H9 (cell line): ENCODE measurements at regions not wholly inside any gene's neighbourhood (a gene's known extent, or its start where the extent isn't known, plus 50 kb on each side); places are given as distances from the start of the nearest gene placed in this dataset.

ENCODE experiments used
- DNase-seq: peaks from one replicate; pipeline ENCODE4 v3.0.0-alpha.2; 2017
- H2AFZ ChIP-seq: one replicate; pipeline ENCODE4 v1.6.1; 2013; ENCODE audit warnings: mild to moderate bottlenecking, low read length, control low read depth, moderate library complexity
- H2AK5ac ChIP-seq: 2 replicates; pipeline ENCODE4 v1.6.1; 2013; ENCODE audit warnings: low read length, control low read depth, mixed read lengths; ENCODE audit not compliant: insufficient read length
- H2BK120ac ChIP-seq: one replicate; pipeline ENCODE4 v1.6.1; 2013; ENCODE audit warnings: low read depth, mild to moderate bottlenecking, low read length, control low read depth, inconsistent platforms; ENCODE audit not compliant: poor library complexity, severe bottlenecking
- H2BK12ac ChIP-seq: 2 replicates; pipeline ENCODE4 v1.6.1; 2013; ENCODE audit warnings: low read length, control low read depth, mixed read lengths, low read depth; ENCODE audit not compliant: insufficient read length
- H2BK15ac ChIP-seq: 2 replicates; pipeline ENCODE4 v1.6.1; 2013; ENCODE audit warnings: low read depth, low read length, control low read depth
- H2BK20ac ChIP-seq: one replicate; pipeline ENCODE4 v1.6.1; 2013; ENCODE audit warnings: low read depth, mild to moderate bottlenecking, low read length, control low read depth, inconsistent platforms; ENCODE audit not compliant: poor library complexity, severe bottlenecking
- H2BK5ac ChIP-seq: 2 replicates; pipeline ENCODE4 v1.6.1; 2013; ENCODE audit warnings: low read length, control low read depth, mixed read lengths; ENCODE audit not compliant: insufficient read length
- H3K14ac ChIP-seq: 2 replicates; pipeline ENCODE4 v1.6.1; 2013; ENCODE audit warnings: low read length, control low read depth; ENCODE audit not compliant: insufficient read depth
- H3K18ac ChIP-seq: 2 replicates; pipeline ENCODE4 v1.6.1; 2013; ENCODE audit warnings: low read depth, mild to moderate bottlenecking, mixed read lengths, low read length, control low read depth; ENCODE audit not compliant: insufficient read length
- H3K23ac ChIP-seq: 2 replicates; pipeline ENCODE4 v1.6.1; 2013; ENCODE audit warnings: low read length, control low read depth, mixed read lengths, low read depth; ENCODE audit not compliant: insufficient read length
- H3K23me2 ChIP-seq: 2 replicates; pipeline ENCODE4 v1.6.1; 2013; ENCODE audit warnings: low read depth, mild to moderate bottlenecking, mixed read lengths, low read length, control low read depth; ENCODE audit not compliant: insufficient read length, poor library complexity, severe bottlenecking
- H3K27ac ChIP-seq: 2 replicates; pipeline ENCODE4 v1.5.1; 2013; ENCODE audit warnings: low read length, control low read depth, mixed read lengths, low read depth; ENCODE audit not compliant: insufficient read length
- H3K27me3 ChIP-seq: 2 replicates; pipeline ENCODE4 v1.6.1; 2013; ENCODE audit warnings: low read length, control low read depth, inconsistent platforms; ENCODE audit not compliant: insufficient read depth
- H3K4ac ChIP-seq: 2 replicates; pipeline ENCODE4 v1.6.1; 2013; ENCODE audit warnings: low read depth, mild to moderate bottlenecking, control low read depth, inconsistent platforms, low read length, moderate library complexity
- H3K4me1 ChIP-seq: 2 replicates; pipeline ENCODE4 v1.6.1; 2013; ENCODE audit warnings: low read length, control low read depth, inconsistent platforms; ENCODE audit not compliant: insufficient read depth
- H3K4me2 ChIP-seq: 2 replicates; pipeline ENCODE4 v1.6.1; 2013; ENCODE audit warnings: low read length, control low read depth, mixed read lengths; ENCODE audit not compliant: insufficient read length, insufficient read depth
- H3K56ac ChIP-seq: 2 replicates; pipeline ENCODE4 v1.6.1; 2013; ENCODE audit warnings: low read depth, mild to moderate bottlenecking, mixed read lengths, low read length, control low read depth; ENCODE audit not compliant: insufficient read length
- H3K79me1 ChIP-seq: 2 replicates; pipeline ENCODE4 v1.6.1; 2013; ENCODE audit warnings: low read depth, mild to moderate bottlenecking, moderate library complexity, low read length, control low read depth, inconsistent platforms; ENCODE audit not compliant: insufficient read depth, poor library complexity, severe bottlenecking
- H3K79me2 ChIP-seq: 2 replicates; pipeline ENCODE4 v1.6.1; 2013; ENCODE audit warnings: low read length, control low read depth, inconsistent platforms; ENCODE audit not compliant: insufficient read depth
- H3K9ac ChIP-seq: 2 replicates; pipeline ENCODE4 v1.6.1; 2013; ENCODE audit warnings: low read length, control low read depth, mixed read lengths; ENCODE audit not compliant: insufficient read length; ENCODE audit errors: extremely low read depth
- H3K9me3 ChIP-seq: one replicate; pipeline ENCODE4 v1.6.1; 2013; ENCODE audit warnings: low read depth, low read length, inconsistent platforms; ENCODE audit not compliant: control insufficient read depth
- H3T11ph ChIP-seq: one replicate; pipeline ENCODE4 v1.6.1; 2013; ENCODE audit warnings: mild to moderate bottlenecking, low read length, control low read depth, inconsistent platforms
- H4K20me1 ChIP-seq: one replicate; pipeline ENCODE4 v1.6.1; 2013; ENCODE audit not compliant: control insufficient read depth, insufficient read length, insufficient read depth
- H4K5ac ChIP-seq: 2 replicates; pipeline ENCODE4 v1.6.1; 2013; ENCODE audit warnings: low read depth, mild to moderate bottlenecking, mixed read lengths, low read length, control low read depth; ENCODE audit not compliant: insufficient read length
- H4K8ac ChIP-seq: replicated peaks from 2 replicates; pipeline ENCODE4 v1.6.1; 2013; ENCODE audit warnings: low read length, control low read depth, mixed read lengths, low read depth; ENCODE audit not compliant: insufficient read length
- H4K91ac ChIP-seq: 2 replicates; pipeline ENCODE4 v1.6.1; 2013; ENCODE audit warnings: low read depth, mild to moderate bottlenecking, moderate library complexity, mixed read lengths, low read length, control low read depth; ENCODE audit not compliant: insufficient read length
- H3K27ac Mint-ChIP-seq, 3 experiments: 2 replicates in 2 of 3; 3 replicates in 1 of 3; pipeline ENCODE4 v1.8.0; 2020 to 2021; ENCODE audit warnings: mixed read lengths in 3 of 3, mild to moderate bottlenecking in 1 of 3, moderate library complexity in 1 of 3
- H3K27me3 Mint-ChIP-seq: 2 replicates; pipeline ENCODE4 v1.8.0; 2021; ENCODE audit warnings: low read depth, mild to moderate bottlenecking, moderate library complexity, mixed read lengths
- H3K36me3 Mint-ChIP-seq, 3 experiments: 2 replicates in 2 of 3; 3 replicates in 1 of 3; pipeline ENCODE4 v1.8.0; 2020 to 2021; ENCODE audit warnings: low read depth in 3 of 3, mixed read lengths in 3 of 3; ENCODE audit not compliant: insufficient read depth in 1 of 3
- H3K4me1 Mint-ChIP-seq, 2 experiments: 2 replicates each; pipeline ENCODE4 v1.8.0; 2020; ENCODE audit warnings: mixed read lengths in 2 of 2
- H3K4me3 Mint-ChIP-seq, 2 experiments: 2 replicates in 1 of 2; 3 replicates in 1 of 2; pipeline ENCODE4 v1.8.0; 2020 to 2021; ENCODE audit warnings: mild to moderate bottlenecking in 2 of 2, mixed read lengths in 2 of 2, moderate library complexity in 1 of 2
- H3K9me3 Mint-ChIP-seq, 2 experiments: 2 replicates in 1 of 2; 3 replicates in 1 of 2; pipeline ENCODE4 v1.8.0; 2020; ENCODE audit warnings: mild to moderate bottlenecking in 2 of 2, mixed read lengths in 2 of 2, moderate library complexity in 1 of 2
- CTCF ChIP-seq: fragments of 200-600 bp; sonication (generic); conservative IDR thresholded peaks from 3 replicates; pipeline ENCODE4 v1.8.0; 2021; ENCODE audit warnings: antibody characterized with exemption, mild to moderate bottlenecking
- WGBS: extraction: QIAGEN DNeasy Blood & Tissue Kit; methylation state at CpG from one replicate; pipeline ENCODE4 v1.1.7; 2013; ENCODE audit warnings: missing lambda C conversion rate, low lambda C conversion rate, mixed read lengths; ENCODE audit not compliant: insufficient read length; ENCODE audit errors: extremely low coverage; 5-methylcytosine and 5-hydroxymethylcytosine counted together

GRCh38 chr7:98479318-98479717 is 78.4 kb upstream of the BAIAP2L1 start:
- TF ChIP-seq CTCF = no peak
- Histone ChIP-seq H3K14ac (no peak overlapping the region), H2BK120ac (no peak overlapping the region), H3K79me2 (no peaks in the 10 kb centered on the region), H3K23me2 (no peaks in the 10 kb centered on the region), H4K5ac (no peak overlapping the region), H4K8ac (no peak overlapping the region), H2AK5ac (no peak overlapping the region), H3K9me3 (no peaks in the 10 kb centered on the region), H3K4ac (no peak overlapping the region), H3K27me3 (no peaks in the 10 kb centered on the region), H3K23ac (no peak overlapping the region), H3K27ac (no peak overlapping the region), H3K9ac (no peak overlapping the region), H3K79me1 (no peaks in the 10 kb centered on the region), H2BK5ac (no peak overlapping the region), H2BK15ac (no peak overlapping the region), H3K4me2 (no peak overlapping the region), H4K91ac (no peak overlapping the region), H2AFZ (no peak overlapping the region), H4K20me1 (no peaks in the 10 kb centered on the region), H3K4me1 (no peaks in the 10 kb centered on the region), H3K18ac (no peak overlapping the region), H3T11ph (no peak overlapping the region), H2BK12ac (no peak overlapping the region), H3K56ac (no peak overlapping the region), H2BK20ac (no peak overlapping the region)
- Mint-ChIP-seq H3K27me3 (peaks cover 2% of the 10 kb centered on the region; the same call in 1 of the 2 replicates), H3K36me3 (peaks cover 0 to 11% (median 4%) of the 10 kb centered on the region in 3 experiments; a peak in 4 of 7 replicates), H3K27ac (peak overlapping the region in 1 of 3 experiments; percentile 31; a peak in 1 of 7 replicates), H3K4me1 (peaks cover 8 to 12% of the 10 kb centered on the region in 2 experiments), H3K4me3 (no peak overlapping the region), H3K9me3 (peaks cover 10 to 22% of the 10 kb centered on the region in 2 experiments)
- WGBS = no CpG with 5 or more reads among the region's 5 CpGs
- no peak for DNase-seq
